GM21528 (cell line): ENCODE measurements at regions not wholly inside any gene's neighbourhood (a gene's known extent, or its start where the extent isn't known, plus 50 kb on each side); places are given as distances from the start of the nearest gene placed in this dataset.
"Not testable (repeated sequence)": the region's sequence is repeated elsewhere in the genome, so short reads cannot be mapped to it uniquely, and the experiment has no call there.

Experiments
- ATAC-seq: cut with Tn5 transposase; IDR thresholded peaks from one replicate; pipeline ENCODE4 v1.9.1; 2021; ENCODE audit warnings: mild to moderate bottlenecking, moderate library complexity; ENCODE audit not compliant: unreplicated experiment, low FRiP score

- ATAC-seq: no peak
Measured at GRCh38 chr5:161042443-161042842, 190.4 kb upstream of the ATP10B start.

- no peak for ATAC-seq
Measured at GRCh38 chr5:161040818-161041217, 188.8 kb upstream of the ATP10B start.

GRCh38 chr5:161036296-161036695 lies 184.3 kb upstream of the ATP10B start:
- ATAC-seq: no peak

- ATAC-seq: no peak
Measured at GRCh38 chr5:161034451-161034850, 182.4 kb upstream of the ATP10B start.

GRCh38 chr5:161030229-161030628 lies 178.2 kb upstream of the ATP10B start:
- ATAC-seq: no peak

- ATAC-seq: no peak
Measured at GRCh38 chr5:161027763-161028162, 175.8 kb upstream of the ATP10B start.

- no peak for ATAC-seq
Measured at GRCh38 chr5:161023551-161023950, 171.5 kb upstream of the ATP10B start.

GRCh38 chr5:161022151-161022550 lies 170.1 kb upstream of the ATP10B start:
- ATAC-seq: no peak

- no peak for ATAC-seq
Measured at GRCh38 chr5:161009817-161010216, 157.8 kb upstream of the ATP10B start.

GRCh38 chr5:161009194-161009593 lies 157.2 kb upstream of the ATP10B start:
- no peak for ATAC-seq

GRCh38 chr5:161007879-161008278 lies 155.9 kb upstream of the ATP10B start:
- ATAC-seq: no peak

- ATAC-seq: no peak
Measured at GRCh38 chr5:161002571-161003074, 150.6 kb upstream of the ATP10B start.

GRCh38 chr5:161001604-161002003 lies 149.6 kb upstream of the ATP10B start:
- no peak for ATAC-seq

- not testable (repeated sequence) for ATAC-seq
Measured at GRCh38 chr5:161001142-161001541, 149.1 kb upstream of the ATP10B start.

GRCh38 chr5:160991205-160991604 lies 139.2 kb upstream of the ATP10B start:
- ATAC-seq: no peak

- ATAC-seq: no peak
Measured at GRCh38 chr5:160979385-160979784, 127.4 kb upstream of the ATP10B start.

GRCh38 chr5:160978944-160979343 lies 126.9 kb upstream of the ATP10B start:
- ATAC-seq: no peak

GRCh38 chr5:160976181-160976580 lies 124.2 kb upstream of the ATP10B start:
- no peak for ATAC-seq

- no peak for ATAC-seq
Measured at GRCh38 chr5:160970605-160971191, 118.7 kb upstream of the ATP10B start.

GRCh38 chr5:160969645-160970044 lies 117.6 kb upstream of the ATP10B start:
- no peak for ATAC-seq

GRCh38 chr5:160968480-160968879 lies 116.5 kb upstream of the ATP10B start:
- ATAC-seq: no peak

GRCh38 chr5:160966921-160967320 lies 114.9 kb upstream of the ATP10B start:
- ATAC-seq: no peak

GRCh38 chr5:160961761-160962160 lies 109.8 kb upstream of the ATP10B start:
- no peak for ATAC-seq
